IPS-20b (cell line): ENCODE measurements at regions not wholly inside any gene's neighbourhood (a gene's known extent, or its start where the extent isn't known, plus 50 kb on each side); places are given as distances from the start of the nearest gene placed in this dataset.

Experiments
- H3K27ac ChIP-seq: one replicate; pipeline ENCODE4 v1.5.1; 2013; ENCODE audit warnings: low read length
- H3K27me3 ChIP-seq: 2 replicates; pipeline ENCODE4 v1.6.1; 2013; ENCODE audit warnings: mild to moderate bottlenecking, low read length, inconsistent platforms; ENCODE audit not compliant: insufficient read depth
- H3K36me3 ChIP-seq: 2 replicates; pipeline ENCODE4 v1.6.1; 2013; ENCODE audit warnings: low read depth, mild to moderate bottlenecking, inconsistent platforms, low read length, moderate library complexity; ENCODE audit not compliant: insufficient read depth
- H3K4me1 ChIP-seq: 2 replicates; pipeline ENCODE4 v1.6.1; 2013; ENCODE audit warnings: mild to moderate bottlenecking, control low read depth, inconsistent platforms, low read length, moderate library complexity; ENCODE audit not compliant: insufficient read depth
- H3K4me3 ChIP-seq: 2 replicates; pipeline ENCODE4 v1.5.1; 2013; ENCODE audit warnings: mild to moderate bottlenecking, low read length, inconsistent platforms
- H3K9ac ChIP-seq: 2 replicates; pipeline ENCODE4 v1.6.1; 2013; ENCODE audit warnings: low read depth, mild to moderate bottlenecking, inconsistent platforms, low read length, moderate library complexity
- H3K9me3 ChIP-seq: 2 replicates; pipeline ENCODE4 v1.6.1; 2013; ENCODE audit warnings: mild to moderate bottlenecking, low read depth, low read length, inconsistent platforms; ENCODE audit not compliant: insufficient read depth

DNA sequence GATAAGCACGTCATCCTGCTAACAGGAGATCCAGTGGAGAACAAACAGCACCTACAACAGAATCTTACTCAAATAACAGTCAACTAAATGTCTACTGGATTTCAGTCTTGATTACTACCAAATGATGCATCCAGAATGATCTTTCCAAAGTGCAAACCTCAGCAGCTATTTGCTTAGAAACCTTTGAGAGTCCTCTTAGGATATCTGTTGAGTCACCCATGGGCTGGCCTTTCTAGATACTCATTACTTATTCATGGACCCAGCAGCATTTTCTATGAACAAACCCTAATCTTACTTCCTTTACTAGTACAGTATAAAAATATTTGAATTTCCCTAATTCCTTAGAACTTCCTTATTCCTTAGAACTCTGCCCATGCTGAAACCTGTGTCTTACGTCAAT is 118.5 kb upstream of the PABPC4L start:
- Histone ChIP-seq H3K9ac (no peak overlapping the region), H3K36me3 (no peaks in the 10 kb centered on the region), H3K4me3 (no peak overlapping the region), H3K9me3 (no peaks in the 10 kb centered on the region), H3K27ac (no peak overlapping the region), H3K4me1 (no peaks in the 10 kb centered on the region), H3K27me3 (no peaks in the 10 kb centered on the region)

GRCh38 chr4:134313591-134313990 is 112.0 kb upstream of the PABPC4L start:
- H3K27ac ChIP-seq = no peak overlapping the region
- no peaks in the 10 kb centered on the region for H3K9me3 ChIP-seq
- H3K9ac ChIP-seq = no peak overlapping the region
- H3K36me3 ChIP-seq = no peaks in the 10 kb centered on the region
- no peak overlapping the region for H3K4me3 ChIP-seq
- no peaks in the 10 kb centered on the region for H3K27me3 ChIP-seq
- H3K4me1 ChIP-seq = no peaks in the 10 kb centered on the region

GRCh38 chr4:134309715-134310114 is 108.1 kb upstream of the PABPC4L start:
- H3K9me3 ChIP-seq = no peaks in the 10 kb centered on the region
- H3K9ac ChIP-seq = no peak overlapping the region
- H3K36me3 ChIP-seq = no peaks in the 10 kb centered on the region
- no peaks in the 10 kb centered on the region for H3K27me3 ChIP-seq
- no peaks in the 10 kb centered on the region for H3K4me1 ChIP-seq
- H3K4me3 ChIP-seq = no peak overlapping the region
- H3K27ac ChIP-seq = no peak overlapping the region

DNA sequence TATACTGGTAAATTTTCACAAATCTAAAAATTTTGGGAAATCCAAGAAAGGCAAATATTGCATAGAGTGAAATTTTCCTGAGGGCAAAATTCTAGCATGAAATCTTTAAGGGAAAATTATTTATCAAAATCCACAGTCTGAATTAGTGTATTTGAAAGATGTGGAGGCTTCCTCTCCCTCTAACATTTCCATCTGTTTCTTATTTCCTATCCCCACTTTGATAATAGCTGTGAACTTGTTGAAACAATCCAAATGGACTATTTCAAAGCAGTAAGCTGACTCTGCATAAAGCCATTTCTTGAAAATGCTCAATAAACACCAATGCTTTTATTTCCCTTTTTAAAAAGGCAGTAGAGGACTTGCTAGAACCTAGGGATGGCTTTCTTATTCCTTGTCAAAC is 107.3 kb upstream of the PABPC4L start:
- H3K4me1 ChIP-seq = no peaks in the 10 kb centered on the region
- H3K36me3 ChIP-seq = no peaks in the 10 kb centered on the region
- no peaks in the 10 kb centered on the region for H3K9me3 ChIP-seq
- no peaks in the 10 kb centered on the region for H3K27me3 ChIP-seq
- no peak overlapping the region for H3K4me3 ChIP-seq
- no peak overlapping the region for H3K9ac ChIP-seq
- H3K27ac ChIP-seq = no peak overlapping the region

- no peak overlapping the region for H3K27ac ChIP-seq
- no peaks in the 10 kb centered on the region for H3K4me1 ChIP-seq
- H3K4me3 ChIP-seq = no peak overlapping the region
- H3K27me3 ChIP-seq = no peaks in the 10 kb centered on the region
- H3K36me3 ChIP-seq = no peaks in the 10 kb centered on the region
- H3K9ac ChIP-seq = no peak overlapping the region
- no peaks in the 10 kb centered on the region for H3K9me3 ChIP-seq
These were observed 96.7 kb upstream of the PABPC4L start for GRCh38 chr4:134298313-134298712.

- no peaks in the 10 kb centered on the region for H3K36me3 ChIP-seq
These were observed 96.2 kb upstream of the PABPC4L start for GRCh38 chr4:134297765-134298164.

GRCh38 chr4:134282680-134283079 is 81.1 kb upstream of the PABPC4L start:
- no peaks in the 10 kb centered on the region for H3K36me3 ChIP-seq
- no peak overlapping the region for H3K27ac ChIP-seq
- no peak overlapping the region for H3K9ac ChIP-seq
- no peak overlapping the region for H3K4me3 ChIP-seq
- H3K9me3 ChIP-seq = no peaks in the 10 kb centered on the region
- no peaks in the 10 kb centered on the region for H3K4me1 ChIP-seq
- H3K27me3 ChIP-seq = no peaks in the 10 kb centered on the region

More at GRCh38 chr4:134297765-134298164, 96.2 kb upstream of the PABPC4L start:
- no peak overlapping the region for H3K4me3 ChIP-seq
- H3K9me3 ChIP-seq = no peaks in the 10 kb centered on the region
- no peak overlapping the region for H3K27ac ChIP-seq
- no peaks in the 10 kb centered on the region for H3K27me3 ChIP-seq
- no peaks in the 10 kb centered on the region for H3K4me1 ChIP-seq
- H3K9ac ChIP-seq = no peak overlapping the region

DNA sequence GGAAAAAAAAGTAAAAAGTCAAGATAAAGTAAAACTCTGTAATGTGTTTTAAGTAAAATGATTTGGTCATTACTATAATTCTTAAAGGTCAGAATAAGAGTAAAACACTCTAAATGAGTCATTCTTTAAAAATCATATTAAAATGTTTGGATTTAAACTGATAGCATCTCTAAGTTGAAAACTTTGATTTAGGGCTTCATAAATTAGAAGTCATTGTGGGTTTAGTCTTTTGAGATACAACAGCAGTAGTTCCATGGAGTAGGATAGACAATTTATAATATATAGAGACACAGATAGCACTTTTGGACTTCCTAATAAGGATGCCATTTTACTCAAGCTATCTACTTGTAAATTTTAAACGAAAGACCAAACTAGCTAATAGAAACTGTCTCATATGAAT is 77.1 kb upstream of the PABPC4L start:
- H3K9ac ChIP-seq = no peak overlapping the region
- H3K4me1 ChIP-seq = no peaks in the 10 kb centered on the region
- no peak overlapping the region for H3K4me3 ChIP-seq
- H3K27me3 ChIP-seq = no peaks in the 10 kb centered on the region
- H3K9me3 ChIP-seq = no peaks in the 10 kb centered on the region
- no peaks in the 10 kb centered on the region for H3K36me3 ChIP-seq
- H3K27ac ChIP-seq = no peak overlapping the region

- no peak overlapping the region for H3K27ac ChIP-seq
These were observed 74.9 kb upstream of the PABPC4L start for GRCh38 chr4:134276476-134276875.

GRCh38 chr4:134260126-134260525 is 58.5 kb upstream of the PABPC4L start:
- no peaks in the 10 kb centered on the region for H3K27me3 ChIP-seq
- H3K4me1 ChIP-seq = peaks cover 4% of the 10 kb centered on the region; the same call in 1 of the 2 replicates
- H3K4me3 ChIP-seq = no peak overlapping the region
- H3K9me3 ChIP-seq = peaks cover 18% of the 10 kb centered on the region
- no peak overlapping the region for H3K9ac ChIP-seq
- no peaks in the 10 kb centered on the region for H3K36me3 ChIP-seq
- no peak overlapping the region for H3K27ac ChIP-seq

More at GRCh38 chr4:134276476-134276875, 74.9 kb upstream of the PABPC4L start:
- H3K36me3 ChIP-seq = no peaks in the 10 kb centered on the region
- H3K4me3 ChIP-seq = no peak overlapping the region
- H3K9ac ChIP-seq = no peak overlapping the region
- H3K9me3 ChIP-seq = no peaks in the 10 kb centered on the region
- no peaks in the 10 kb centered on the region for H3K27me3 ChIP-seq
- H3K4me1 ChIP-seq = no peaks in the 10 kb centered on the region
